ENCODE measurements at regions not wholly inside any gene's neighbourhood (a gene's known extent, or its start where the extent isn't known, plus 50 kb on each side); places are given as distances from the start of the nearest gene placed in this dataset.

DNA sequence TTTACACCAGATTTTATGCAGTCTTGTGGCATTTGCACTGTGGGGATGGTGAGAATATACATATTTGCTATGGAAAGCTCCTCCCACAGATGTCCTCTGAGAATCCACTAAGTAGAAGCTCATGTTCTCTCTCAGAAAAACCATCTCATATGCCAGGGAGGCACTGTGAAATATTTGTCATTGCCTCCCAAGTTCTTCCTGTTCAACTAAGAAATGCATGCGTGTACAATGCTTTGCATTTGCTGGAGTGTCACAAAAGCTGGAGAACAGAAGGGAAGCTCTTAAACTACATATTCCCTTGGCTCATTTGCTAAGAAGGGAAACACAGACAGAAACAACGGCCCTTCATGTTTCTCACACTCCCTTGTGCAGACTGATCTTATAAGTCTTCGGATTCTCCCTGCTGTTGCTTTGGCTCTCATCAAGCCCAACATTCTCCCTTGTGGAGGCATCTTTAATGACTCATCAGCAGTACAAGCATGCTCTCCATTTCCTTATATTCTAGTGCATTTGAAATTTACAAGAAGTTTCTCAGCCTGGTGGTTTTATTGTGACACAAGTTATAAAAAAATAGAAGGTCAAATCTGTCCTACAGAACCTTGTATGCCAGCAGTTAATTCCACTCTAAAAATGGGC, 220.6 kb downstream of the TRIM36 start:
- Histone ChIP-seq H3K4me3 (ENCODE audit: extremely low read depth in 1 of 4, insufficient read depth in 2 of 4, low read depth in 3 of 4, low read length in 4 of 4) (no peak overlapping the region), H3K79me1 (ENCODE audit: low read depth, low read length) (no peaks in the 10 kb centered on the region), H3K4ac (replicated peaks; ENCODE audit: insufficient read length, low read depth, low read length) (no peak overlapping the region), H2BK120ac (replicated peaks; ENCODE audit: low read depth, low read length) (no peak overlapping the region), H3K36me3 (ENCODE audit: control insufficient read depth in 2 of 4, insufficient read depth in 4 of 4, low read length in 3 of 4) (no peaks in the 10 kb centered on the region), H3K23me2 (ENCODE audit: low read depth, low read length) (no peaks in the 10 kb centered on the region), H3K4me1 (replicated peaks in 1 of 4; ENCODE audit: control insufficient read depth in 3 of 4, insufficient read depth in 4 of 4, low read length in 3 of 4) (no peaks in the 10 kb centered on the region), H4K91ac (replicated peaks; ENCODE audit: insufficient read length, low read length) (no peak overlapping the region), H2AFZ (ENCODE audit: low read length) (no peak overlapping the region), H3K9me3 (ENCODE audit: insufficient read depth in 2 of 2, low read depth in 1 of 2, low read length in 1 of 2) (no peaks in the 10 kb centered on the region), H3K27ac (ENCODE audit: low read depth, low read length) (no peak overlapping the region), H3K18ac (ENCODE audit: extremely low read depth, low read length) (no peak overlapping the region), H4K5ac (ENCODE audit: insufficient read length, low read depth, low read length) (no peak overlapping the region), H3K14ac (ENCODE audit: insufficient read length) (no peak overlapping the region), H2BK5ac (ENCODE audit: low read depth, low read length) (no peak overlapping the region), H3K23ac (ENCODE audit: insufficient read length) (no peak overlapping the region), H2BK15ac (ENCODE audit: low read length) (no peak overlapping the region), H2AK5ac (ENCODE audit: low read depth, low read length) (no peak overlapping the region), H4K20me1 (replicated peaks in 1 of 2; ENCODE audit: control insufficient read depth in 1 of 2, insufficient read depth in 2 of 2, low read length in 2 of 2) (no peaks in the 10 kb centered on the region), H2BK20ac (ENCODE audit: low read length) (no peak overlapping the region), H3K9ac (replicated peaks in 1 of 4; ENCODE audit: extremely low read depth in 1 of 4, low read depth in 3 of 4, low read length in 3 of 4) (no peak overlapping the region), H3K79me2 (ENCODE audit: control insufficient read depth in 1 of 2, insufficient read depth in 2 of 2, low read length in 2 of 2) (no peaks in the 10 kb centered on the region), H3K56ac (replicated peaks; ENCODE audit: insufficient read length, low read depth, low read length) (no peak overlapping the region), H3K27me3 (replicated peaks in 1 of 4; ENCODE audit: control insufficient read depth in 3 of 4, extremely low read depth in 1 of 4, insufficient read depth in 3 of 4, low read length in 3 of 4) (no peaks in the 10 kb centered on the region), H3K4me2 (ENCODE audit: insufficient read depth in 1 of 2, low read depth in 2 of 2, low read length in 2 of 2) (no peak overlapping the region), H4K8ac (ENCODE audit: extremely low read depth, insufficient read depth, low read length) (no peak overlapping the region), H2BK12ac (ENCODE audit: low read depth, low read length) (no peak overlapping the region)
- POLR2A ChIA-PET (ENCODE audit: partially characterized antibody): no interaction called here
- WGBS, 2 experiments (ENCODE audit: extremely low coverage in 1 of 2, insufficient coverage in 1 of 2, insufficient read length in 1 of 2, insufficient replicate concordance in 2 of 2, low coverage in 1 of 2, low lambda C conversion rate in 2 of 2, missing lambda C conversion rate in 1 of 2): 94% methylated on average over 3 of the region's 3 CpGs; no CpG with 5 or more reads in 1 of the 2 experiments
- TF ChIP-seq POU5F1 (IDR thresholded peaks at IDR 0.05; ENCODE audit: low read depth, low read length) (no peak), SRF (IDR thresholded peaks at IDR 0.05; ENCODE audit: low read depth, low read length) (no peak), CEBPB (IDR thresholded peaks at IDR 0.05; ENCODE audit: low read depth, low read length) (no peak), KDM1A (IDR thresholded peaks at IDR 0.05; ENCODE audit: borderline replicate concordance, low read length) (no peak), JUN (IDR thresholded peaks at IDR 0.05; ENCODE audit: low read depth, low read length) (no peak), EP300 (IDR thresholded peaks at IDR 0.05; ENCODE audit: borderline replicate concordance in 1 of 2, low read depth in 2 of 2, low read length in 2 of 2) (no peak), EGR1 (IDR thresholded peaks at IDR 0.05; ENCODE audit: borderline replicate concordance, low read depth, low read length) (no peak)
- no peak for FAIRE-seq
- no peak for DNase-seq (ENCODE audit: low read depth in 1 of 2, low spot score in 2 of 2)
- CTCF ChIA-PET (ENCODE audit: partially characterized antibody): no interaction called here

All from H1 (cell line).